ENCODE measurements at regions not wholly inside any gene's neighbourhood (a gene's known extent, or its start where the extent isn't known, plus 50 kb on each side); places are given as distances from the start of the nearest gene placed in this dataset.

GRCh38 chr11:130635937-130636630 lies 187.6 kb downstream of the ADAMTS15 start:
- no peak overlapping the region for H3K9ac ChIP-seq (ENCODE audit: extremely low read depth, insufficient read length, low read length)
- no peaks in the 10 kb centered on the region for H4K20me1 ChIP-seq (ENCODE audit: control insufficient read depth, insufficient read depth, insufficient read length)
- no peaks in the 10 kb centered on the region for H3K27me3 Mint-ChIP-seq (ENCODE audit: low read depth)
- no peak overlapping the region for H4K5ac ChIP-seq (ENCODE audit: insufficient read length, low read depth, low read length)
- no peak overlapping the region for H3K23ac ChIP-seq (ENCODE audit: insufficient read length, low read depth, low read length)
- no peaks in the 10 kb centered on the region for H3K9me3 ChIP-seq (ENCODE audit: control insufficient read depth, low read depth, low read length)
- H2BK12ac ChIP-seq (ENCODE audit: insufficient read length, low read depth, low read length): no peak overlapping the region
- H3K56ac ChIP-seq (ENCODE audit: insufficient read length, low read depth, low read length): no peak overlapping the region
- no peak overlapping the region for H2AK5ac ChIP-seq (ENCODE audit: insufficient read length, low read length)
- no peak overlapping the region for H2BK120ac ChIP-seq (ENCODE audit: low read depth, low read length, poor library complexity, severe bottlenecking)
- H2AFZ ChIP-seq (ENCODE audit: low read length): no peak overlapping the region
- H2BK20ac ChIP-seq (ENCODE audit: low read depth, low read length, poor library complexity, severe bottlenecking): no peak overlapping the region
- peaks cover 11 to 16% of the 10 kb centered on the region in 2 experiments for H3K4me1 Mint-ChIP-seq
- H3K23me2 ChIP-seq (ENCODE audit: insufficient read length, low read depth, low read length, poor library complexity, severe bottlenecking): no peaks in the 10 kb centered on the region
- no peak overlapping the region for H3T11ph ChIP-seq (ENCODE audit: low read length)
- H4K8ac ChIP-seq (replicated peaks; ENCODE audit: insufficient read length, low read depth, low read length): no peak overlapping the region
- no peak overlapping the region for H3K27ac ChIP-seq (ENCODE audit: insufficient read length, low read depth, low read length)
- H3K9me3 Mint-ChIP-seq: no peaks in the 10 kb centered on the region
- H3K27ac Mint-ChIP-seq: no peak overlapping the region
- no peak overlapping the region for H2BK5ac ChIP-seq (ENCODE audit: insufficient read length, low read length)
- no peaks in the 10 kb centered on the region; the same call in 1 of the 2 replicates for H3K4me1 ChIP-seq (ENCODE audit: insufficient read depth, low read length)
- H4K91ac ChIP-seq (ENCODE audit: insufficient read length, low read depth, low read length): no peak overlapping the region
- no peaks in the 10 kb centered on the region for H3K79me1 ChIP-seq (ENCODE audit: insufficient read depth, low read depth, low read length, poor library complexity, severe bottlenecking)
- H3K27me3 ChIP-seq (ENCODE audit: insufficient read depth, low read length): no peaks in the 10 kb centered on the region
- H3K4ac ChIP-seq (ENCODE audit: low read depth, low read length): no peak overlapping the region
- no peak overlapping the region for H3K4me3 Mint-ChIP-seq
- no peak for DNase-seq
- no peak overlapping the region for H3K18ac ChIP-seq (ENCODE audit: insufficient read length, low read depth, low read length)
- H3K14ac ChIP-seq (ENCODE audit: insufficient read depth, low read length): no peak overlapping the region
- TF ChIP-seq CTCF (conservative IDR thresholded peaks at IDR 0.05): no peak
- no CpG with 5 or more reads among the region's 5 CpGs for WGBS (ENCODE audit: extremely low coverage, insufficient read length, low lambda C conversion rate)
- H3K79me2 ChIP-seq (ENCODE audit: insufficient read depth, low read length): no peaks in the 10 kb centered on the region
- no peak overlapping the region for H2BK15ac ChIP-seq (ENCODE audit: low read depth, low read length)
- no peak overlapping the region for H3K4me2 ChIP-seq (ENCODE audit: insufficient read depth, insufficient read length, low read length)
- H3K36me3 Mint-ChIP-seq (ENCODE audit: insufficient read depth in 1 of 3, low read depth in 3 of 3): no peaks in the 10 kb centered on the region

Measured in H9 (cell line).